ENCODE measurements at regions not wholly inside any gene's neighbourhood (a gene's known extent, or its start where the extent isn't known, plus 50 kb on each side); places are given as distances from the start of the nearest gene placed in this dataset.

GRCh38 chr13:73607489-73608156 lies 526.6 kb downstream of the KLF12 start:
- no peak for DNase-seq

GRCh38 chr13:73603646-73604045 lies 530.6 kb downstream of the KLF12 start:
- DNase-seq: no peak

- no peak for DNase-seq
These were observed 531.9 kb downstream of the KLF12 start for GRCh38 chr13:73602295-73602694.

GRCh38 chr13:73601708-73602107 lies 532.5 kb downstream of the KLF12 start:
- DNase-seq: no peak

- no peak for DNase-seq
These were observed 534.7 kb downstream of the KLF12 start for GRCh38 chr13:73599232-73600128.

GRCh38 chr13:73598020-73598712 lies 536.0 kb downstream of the KLF12 start:
- no peak for DNase-seq

- no peak for DNase-seq
These were observed 537.6 kb downstream of the KLF5 start for GRCh38 chr13:73596382-73596781.

- no peak for DNase-seq
These were observed 534.5 kb downstream of the KLF5 start for GRCh38 chr13:73593199-73593765.

GRCh38 chr13:73591861-73592260 lies 533.1 kb downstream of the KLF5 start:
- no peak for DNase-seq

GRCh38 chr13:73590795-73591194 lies 532.0 kb downstream of the KLF5 start:
- no peak for DNase-seq

- no peak for DNase-seq
These were observed 526.4 kb downstream of the KLF5 start for GRCh38 chr13:73585236-73585635.

GRCh38 chr13:73583331-73583730 lies 524.5 kb downstream of the KLF5 start:
- no peak for DNase-seq

GRCh38 chr13:73580513-73581267 lies 521.9 kb downstream of the KLF5 start:
- no peak for DNase-seq

- DNase-seq: no peak
These were observed 520.9 kb downstream of the KLF5 start for GRCh38 chr13:73579574-73580274.

GRCh38 chr13:73578251-73578875 lies 519.6 kb downstream of the KLF5 start:
- DNase-seq: no peak

GRCh38 chr13:73576291-73576690 lies 517.5 kb downstream of the KLF5 start:
- no peak for DNase-seq

- no peak for DNase-seq
These were observed 514.0 kb downstream of the KLF5 start for GRCh38 chr13:73572824-73573223.

- no peak for DNase-seq
These were observed 512.6 kb downstream of the KLF5 start for GRCh38 chr13:73571376-73571775.

GRCh38 chr13:73556902-73557301 lies 498.1 kb downstream of the KLF5 start:
- DNase-seq: no peak

- DNase-seq: no peak
These were observed 497.3 kb downstream of the KLF5 start for GRCh38 chr13:73556128-73556527.

- no peak for DNase-seq
These were observed 492.9 kb downstream of the KLF5 start for GRCh38 chr13:73551736-73552135.

Data from inflammatory macrophage (primary cell).